H1 (cell line): ENCODE measurements at regions not wholly inside any gene's neighbourhood (a gene's known extent, or its start where the extent isn't known, plus 50 kb on each side); places are given as distances from the start of the nearest gene placed in this dataset.
A peak's percentile ranks its signal among the peaks of the same experiment; 100 is the strongest.

ENCODE experiments used
- CTCF ChIA-PET: fragments of 300-600 bp; sonication (Branson Sonifier 250); formaldehyde crosslinking; loops from one replicate; lab custom pipeline; 2021; ENCODE audit not compliant: partially characterized antibody; lab: Charles Lee
- POLR2A ChIA-PET: fragments of 300-600 bp; sonication (Branson Sonifier 250); formaldehyde crosslinking; loops from one replicate; lab custom pipeline; 2021; ENCODE audit warnings: inconsistent platforms; ENCODE audit not compliant: partially characterized antibody; lab: Charles Lee
- DNase-seq, 2 experiments: peaks; one replicate each; pipeline versions ENCODE4 v3.0.0 to v3.0.0-alpha.2; 2010 to 2022; ENCODE audit warnings: low spot score in 2 of 2, low read depth in 1 of 2, mixed read lengths in 1 of 2
- FAIRE-seq: peaks from 2 replicates; lab custom pipeline; 2011; peaks lifted over from hg19 to GRCh38; lab: Jason Lieb, UNC
- H2AFZ ChIP-seq: 2 replicates; pipeline ENCODE4 v1.8.1; 2012; ENCODE audit warnings: low read length, inconsistent platforms
- H2AK5ac ChIP-seq: 2 replicates; pipeline ENCODE4 v1.6.1; 2013; ENCODE audit warnings: low read depth, low read length
- H2BK120ac ChIP-seq: replicated peaks from 2 replicates; pipeline ENCODE3; 2013; ENCODE audit warnings: low read depth, low read length, inconsistent platforms
- H2BK12ac ChIP-seq: 2 replicates; pipeline ENCODE4 v1.6.1; 2013; ENCODE audit warnings: low read depth, low read length
- H2BK15ac ChIP-seq: 2 replicates; pipeline ENCODE4 v1.6.1; 2013; ENCODE audit warnings: low read length
- H2BK20ac ChIP-seq: 2 replicates; pipeline ENCODE4 v1.6.1; 2013; ENCODE audit warnings: low read length
- H2BK5ac ChIP-seq: 2 replicates; pipeline ENCODE4 v1.6.1; 2013; ENCODE audit warnings: low read depth, low read length
- H3K14ac ChIP-seq: 2 replicates; pipeline ENCODE4 v1.6.1; 2013; ENCODE audit warnings: inconsistent platforms; ENCODE audit not compliant: insufficient read length
- H3K18ac ChIP-seq: 2 replicates; pipeline ENCODE4 v1.6.1; 2013; ENCODE audit warnings: low read length; ENCODE audit errors: extremely low read depth
- H3K23ac ChIP-seq: 2 replicates; pipeline ENCODE4 v1.6.1; 2013; ENCODE audit warnings: inconsistent platforms; ENCODE audit not compliant: insufficient read length
- H3K23me2 ChIP-seq: 2 replicates; pipeline ENCODE4 v1.6.1; 2013; ENCODE audit warnings: low read depth, low read length
- H3K27ac ChIP-seq: 2 replicates; pipeline ENCODE4 v1.6.1; 2011; ENCODE audit warnings: low read depth, low read length, inconsistent platforms
- H3K27me3 ChIP-seq, 4 experiments: replicated peaks in 1 of 4; 1 replicate in 1 of 4; 2 replicates in 3 of 4; pipeline versions ENCODE4 v1.6.1 to v1.8.1; 2011 to 2013; ENCODE audit warnings: low read length in 3 of 4, mild to moderate bottlenecking in 3 of 4, inconsistent platforms in 2 of 4, mixed read lengths in 2 of 4, moderate library complexity in 1 of 4; ENCODE audit not compliant: control insufficient read depth in 3 of 4, insufficient read depth in 3 of 4; ENCODE audit errors: extremely low read depth in 1 of 4
- H3K36me3 ChIP-seq, 4 experiments: 2 replicates each; pipeline versions ENCODE4 v1.6.1 to v1.8.1; 2011 to 2013; ENCODE audit warnings: mild to moderate bottlenecking in 4 of 4, low read length in 3 of 4, moderate library complexity in 2 of 4, control low read depth in 1 of 4, inconsistent platforms in 1 of 4; ENCODE audit not compliant: insufficient read depth in 4 of 4, control insufficient read depth in 2 of 4
- H3K4ac ChIP-seq: replicated peaks from 2 replicates; pipeline ENCODE3; 2013; ENCODE audit warnings: low read length, low read depth, mixed read lengths, inconsistent platforms; ENCODE audit not compliant: insufficient read length
- H3K4me1 ChIP-seq, 4 experiments: replicated peaks in 1 of 4; 1 replicate in 1 of 4; 2 replicates in 3 of 4; pipeline versions ENCODE4 v1.6.1 to v1.8.1; 2011 to 2013; ENCODE audit warnings: low read length in 3 of 4, inconsistent platforms in 2 of 4, mixed read lengths in 1 of 4; ENCODE audit not compliant: insufficient read depth in 4 of 4, control insufficient read depth in 3 of 4
- H3K4me2 ChIP-seq, 2 experiments: 2 replicates each; pipeline versions ENCODE4 v1.6.1 to v1.8.1; 2011 to 2013; ENCODE audit warnings: low read depth in 2 of 2, low read length in 2 of 2, control low read depth in 1 of 2, inconsistent platforms in 1 of 2, mild to moderate bottlenecking in 1 of 2; ENCODE audit not compliant: insufficient read depth in 1 of 2
- H3K4me3 ChIP-seq, 4 experiments: fragments of 200-600, 300-600 bp in 1 of 4; sonication (generic), shearing (Covaris generic), sonication (Bioruptor Twin) in 1 of 4; 2 replicates each; pipeline versions ENCODE4 v1.5.1 to v1.8.1; 2011 to 2016; ENCODE audit warnings: low read length in 4 of 4, low read depth in 3 of 4, control low read depth in 2 of 4, inconsistent platforms in 2 of 4, mild to moderate bottlenecking in 2 of 4, mixed read lengths in 1 of 4, moderate library complexity in 1 of 4; ENCODE audit not compliant: insufficient read depth in 2 of 4; ENCODE audit errors: extremely low read depth in 1 of 4
- H3K56ac ChIP-seq: replicated peaks from 2 replicates; pipeline ENCODE3; 2013; ENCODE audit warnings: low read depth, mild to moderate bottlenecking, mixed read lengths, low read length, inconsistent platforms; ENCODE audit not compliant: insufficient read length
- H3K79me1 ChIP-seq: 2 replicates; pipeline ENCODE4 v1.6.1; 2013; ENCODE audit warnings: low read depth, low read length, control low read depth
- H3K79me2 ChIP-seq, 2 experiments: 2 replicates each; pipeline versions ENCODE4 v1.6.1 to v1.8.1; 2012 to 2013; ENCODE audit warnings: low read length in 2 of 2, mild to moderate bottlenecking in 2 of 2, inconsistent platforms in 1 of 2; ENCODE audit not compliant: insufficient read depth in 2 of 2, control insufficient read depth in 1 of 2
- H3K9ac ChIP-seq, 4 experiments: replicated peaks in 1 of 4; 1 replicate in 1 of 4; 2 replicates in 3 of 4; pipeline versions ENCODE4 v1.6.1 to v1.8.1; 2011 to 2013; ENCODE audit warnings: low read depth in 3 of 4, low read length in 3 of 4, control low read depth in 2 of 4, mild to moderate bottlenecking in 2 of 4, moderate library complexity in 2 of 4, inconsistent platforms in 1 of 4; ENCODE audit errors: extremely low read depth in 1 of 4
- H3K9me3 ChIP-seq, 2 experiments: 2 replicates each; pipeline versions ENCODE4 v1.6.1 to v1.8.1; 2012 to 2013; ENCODE audit warnings: mild to moderate bottlenecking in 2 of 2, moderate library complexity in 2 of 2, control low read depth in 1 of 2, inconsistent platforms in 1 of 2, low read depth in 1 of 2, low read length in 1 of 2, mixed read lengths in 1 of 2; ENCODE audit not compliant: insufficient read depth in 2 of 2
- H4K20me1 ChIP-seq, 2 experiments: replicated peaks in 1 of 2; 2 replicates each; pipeline versions ENCODE3 to v1.8.1; 2011 to 2013; ENCODE audit warnings: inconsistent platforms in 2 of 2, low read length in 2 of 2, mild to moderate bottlenecking in 1 of 2; ENCODE audit not compliant: insufficient read depth in 2 of 2, control insufficient read depth in 1 of 2
- H4K5ac ChIP-seq: 2 replicates; pipeline ENCODE4 v1.6.1; 2013; ENCODE audit warnings: low read length, low read depth, mixed read lengths, inconsistent platforms; ENCODE audit not compliant: insufficient read length
- H4K8ac ChIP-seq: 2 replicates; pipeline ENCODE4 v1.8.0; 2013; ENCODE audit warnings: mild to moderate bottlenecking, moderate library complexity, low read length, inconsistent platforms; ENCODE audit not compliant: insufficient read depth; ENCODE audit errors: extremely low read depth
- H4K91ac ChIP-seq: replicated peaks from 2 replicates; pipeline ENCODE3; 2013; ENCODE audit warnings: low read length, mixed read lengths, inconsistent platforms; ENCODE audit not compliant: insufficient read length
- E2F6 ChIP-seq: IDR thresholded peaks from 2 replicates; pipeline ENCODE4 v1.6.1; 2012; ENCODE audit warnings: inconsistent platforms
- GTF2F1 ChIP-seq: IDR thresholded peaks from 2 replicates; pipeline ENCODE4 v1.6.1; 2012; ENCODE audit warnings: low read depth, low read length, improper control_type of control experiment, borderline replicate concordance
- JUND ChIP-seq: IDR thresholded peaks from 2 replicates; pipeline ENCODE4 v1.6.1; 2011; ENCODE audit warnings: mild to moderate bottlenecking, improper control_type of control experiment, low read length
- RAD21 ChIP-seq, 2 experiments: IDR thresholded peaks in 1 of 2; conservative IDR thresholded peaks in 1 of 2; 2 replicates each; pipeline ENCODE4 v1.6.1; 2011; ENCODE audit warnings: low read depth in 2 of 2, low read length in 2 of 2, improper control_type of control experiment in 1 of 2, inconsistent platforms in 1 of 2, mild to moderate bottlenecking in 1 of 2, moderate library complexity in 1 of 2
- RFX5 ChIP-seq: IDR thresholded peaks from 2 replicates; pipeline ENCODE4 v1.6.1; 2011; ENCODE audit warnings: low read depth, low read length, improper control_type of control experiment, borderline replicate concordance
- RNF2 ChIP-seq: fragments of 200-900, 300-1000 bp; sonication (generic); IDR thresholded peaks from 2 replicates; pipeline ENCODE4 v1.7.1; 2016; ENCODE audit warnings: borderline replicate concordance, low read depth, mild to moderate bottlenecking, antibody characterized with exemption, low read length; ENCODE audit not compliant: poor library complexity, severe bottlenecking; ENCODE audit errors: missing control alignments
- SIN3A ChIP-seq, 2 experiments: IDR thresholded peaks in 1 of 2; conservative IDR thresholded peaks in 1 of 2; 2 replicates each; pipeline ENCODE4 v1.6.1; 2011 to 2012; ENCODE audit warnings: low read length in 2 of 2, improper control_type of control experiment in 1 of 2, low read depth in 1 of 2, mild to moderate bottlenecking in 1 of 2
- TAF7 ChIP-seq: optimal IDR thresholded peaks from 2 replicates; pipeline ENCODE3; 2011; ENCODE audit warnings: low read depth, mild to moderate bottlenecking, inconsistent platforms, low read length, moderate library complexity, borderline replicate concordance
- YY1 ChIP-seq: IDR thresholded peaks from 2 replicates; pipeline ENCODE4 v1.6.1; 2011; ENCODE audit warnings: low read depth, mild to moderate bottlenecking, low read length
- WGBS, 2 experiments: shearing (Covaris generic) in 1 of 2; methylation state at CpG; one replicate each; pipeline versions ENCODE4 v1.1.6 to v1.1.7; 2013 to 2015; ENCODE audit warnings: low lambda C conversion rate in 2 of 2, mixed read lengths in 2 of 2, inconsistent platforms in 1 of 2, low coverage in 1 of 2, missing lambda C conversion rate in 1 of 2; ENCODE audit not compliant: insufficient replicate concordance in 2 of 2, insufficient coverage in 1 of 2, insufficient read length in 1 of 2; ENCODE audit errors: extremely low coverage in 1 of 2, missing lambda C conversion rate in 1 of 2; 5-methylcytosine and 5-hydroxymethylcytosine counted together

GRCh38 chr3:9302425-9303181, 53.2 kb upstream of the SRGAP3 start:
- Histone ChIP-seq H4K91ac (no peak overlapping the region), H2BK20ac (no peak overlapping the region), H3K14ac (no peak overlapping the region), H4K5ac (no peak overlapping the region), H3K18ac (peak overlapping the region; percentile 71; the same call in 1 of the 2 replicates), H4K20me1 (no peaks in the 10 kb centered on the region), H2AFZ (peak overlapping the region; percentile 81), H3K4ac (no peak overlapping the region), H3K27me3 (peaks cover 0 to 2% (median under 1%) of the 10 kb centered on the region in 4 experiments; a peak in 1 of 7 replicates), H3K9ac (no peak overlapping the region), H4K8ac (no peak overlapping the region; the same call in none of the 2 replicates), H2BK120ac (no peak overlapping the region), H3K79me1 (no peaks in the 10 kb centered on the region), H2BK15ac (no peak overlapping the region), H3K56ac (no peak overlapping the region), H3K27ac (no peak overlapping the region), H3K4me1 (peaks cover 0 to 5% (median 3%) of the 10 kb centered on the region in 4 experiments; a peak in 5 of 7 replicates), H3K23me2 (peaks cover 2% of the 10 kb centered on the region; the same call in 1 of the 2 replicates), H2BK5ac (no peak overlapping the region), H2AK5ac (no peak overlapping the region), H3K4me3 (peak overlapping the region in 3 of 4 experiments; percentile 23 to 59 (median 38); a peak in 6 of 8 replicates), H3K9me3 (no peaks in the 10 kb centered on the region), H3K36me3 (no peaks in the 10 kb centered on the region), H3K4me2 (peak overlapping the region; percentile 15 to 83; a peak in 3 of 4 replicates), H3K23ac (no peak overlapping the region), H3K79me2 (no peaks in the 10 kb centered on the region), H2BK12ac (peak overlapping the region; percentile 78; the same call in 1 of the 2 replicates)
- CTCF ChIA-PET, result interaction anchor here (0.6 to 9.3 kb wide), 76 partner anchors 10 to 590 kb away, joined by 3 to 200 read pairs (median 4); partner anchors contain the start of genes SRGAP3 and THUMPD3
- FAIRE-seq (peak; percentile 92), DNase-seq (peak; percentile 79 to 93)
- 23% methylated on average over 24 of the region's 24 CpGs; no CpG with 5 or more reads in 1 of the 2 experiments for WGBS, 2 experiments
- POLR2A ChIA-PET, result interaction anchor here (0.7 to 1.9 kb wide), 5 partner anchors 22 to 338 kb away, joined by 3 to 5 read pairs (median 3); no protein-coding TSS in a partner anchor
- TF ChIP-seq JUND, result peak; percentile 30; the same call in 1 of the 2 replicates
- TF ChIP-seq SIN3A (conservative IDR thresholded peaks at IDR 0.05 in 1 of 2, IDR thresholded peaks at IDR 0.05 in 1 of 2; ENCODE audit: low read depth in 1 of 2, low read length in 2 of 2), result peak in 1 of 2 experiments; percentile 44; a peak in 1 of 4 replicates
- TF ChIP-seq RNF2, result no peak
- peak; percentile 25 for TF ChIP-seq TAF7
- TF ChIP-seq GTF2F1, result 0 out of 2 replicates have a peak, but pooled peaks have one; percentile 20
- no peak for TF ChIP-seq RFX5
- TF ChIP-seq RAD21 (IDR thresholded peaks at IDR 0.05 in 1 of 2, conservative IDR thresholded peaks at IDR 0.05 in 1 of 2; ENCODE audit: low read depth in 2 of 2, low read length in 2 of 2), result peak; percentile 97 to 99
- no peak for TF ChIP-seq E2F6
- 0 out of 2 replicates have a peak, but pooled peaks have one; percentile 28 for TF ChIP-seq YY1
